GM23338 (cell line): ENCODE measurements at regions not wholly inside any gene's neighbourhood (a gene's known extent, or its start where the extent isn't known, plus 50 kb on each side); places are given as distances from the start of the nearest gene placed in this dataset.

ENCODE experiments used
- ATAC-seq: fragments of 200-7000 bp; cut with Tn5 transposase; 3 replicates; pipeline ENCODE4 v1.9.1; 2020
- DNase-seq: peaks from one replicate; pipeline ENCODE4 v3.0.0-alpha.2; 2015; ENCODE audit warnings: low spot score
- H2AFZ ChIP-seq: fragments of 200-600 bp; sonication (generic); 2 replicates; pipeline ENCODE4 v1.8.0; 2016; ENCODE audit warnings: antibody characterized with exemption, mild to moderate bottlenecking, moderate library complexity
- H3F3A ChIP-seq: fragments of 200-600 bp; sonication (generic); replicated peaks from 2 replicates; pipeline ENCODE4 v1.8.0; 2017; ENCODE audit warnings: antibody characterized with exemption, mixed run types, low read depth
- H3K27ac ChIP-seq: fragments of 200-600 bp; sonication (generic); 2 replicates; pipeline ENCODE4 v1.6.1; 2016; ENCODE audit warnings: low read depth
- H3K27me3 ChIP-seq: fragments of 200-600 bp; sonication (generic); 2 replicates; pipeline ENCODE4 v1.8.0; 2016; ENCODE audit warnings: mild to moderate bottlenecking, mixed run types, moderate library complexity; ENCODE audit not compliant: insufficient read depth
- H3K36me3 ChIP-seq: fragments of 200-600 bp; sonication (generic); 2 replicates; pipeline ENCODE4 v1.8.0; 2016; ENCODE audit warnings: mild to moderate bottlenecking; ENCODE audit not compliant: insufficient read depth
- H3K4me1 ChIP-seq: fragments of 200-600 bp; sonication (generic); 2 replicates; pipeline ENCODE4 v1.8.0; 2016; ENCODE audit warnings: mild to moderate bottlenecking, moderate library complexity; ENCODE audit not compliant: insufficient read depth
- H3K4me2 ChIP-seq: fragments of 200-600 bp; sonication (generic); 2 replicates; pipeline ENCODE4 v1.7.1; 2017; ENCODE audit warnings: mixed run types
- H3K4me3 ChIP-seq: fragments of 200-600 bp; sonication (generic); 2 replicates; pipeline ENCODE4 v1.6.1; 2016; ENCODE audit warnings: mixed run types
- H3K79me2 ChIP-seq: fragments of 200-600 bp; sonication (generic); replicated peaks from 2 replicates; pipeline ENCODE4 v1.8.0; 2017; ENCODE audit warnings: mild to moderate bottlenecking; ENCODE audit not compliant: insufficient read depth
- H3K9me2 ChIP-seq: fragments of 200-600 bp; sonication (generic); 2 replicates; pipeline ENCODE4 v1.8.0; 2017; ENCODE audit not compliant: insufficient read depth
- H4K20me1 ChIP-seq: fragments of 200-600 bp; sonication (generic); replicated peaks from 2 replicates; pipeline ENCODE4 v1.8.0; 2017; ENCODE audit warnings: mild to moderate bottlenecking; ENCODE audit not compliant: insufficient read depth
- H3K27ac Mint-ChIP-seq: 2 replicates; pipeline ENCODE4 v1.8.0; 2020; ENCODE audit warnings: inconsistent platforms, mild to moderate bottlenecking, moderate library complexity, mixed read lengths
- H3K27me3 Mint-ChIP-seq: 3 replicates; pipeline ENCODE4 v1.8.0; 2022; ENCODE audit warnings: low read depth, mild to moderate bottlenecking, moderate library complexity, mixed read lengths, inconsistent platforms; ENCODE audit not compliant: insufficient read depth, poor library complexity
- H3K36me3 Mint-ChIP-seq: 3 replicates; pipeline ENCODE4 v1.8.0; 2021; ENCODE audit warnings: low read depth, mild to moderate bottlenecking, inconsistent platforms, moderate library complexity, mixed read lengths
- H3K4me1 Mint-ChIP-seq: 3 replicates; pipeline ENCODE4 v1.8.0; 2020; ENCODE audit warnings: mild to moderate bottlenecking, inconsistent platforms, mixed read lengths
- H3K4me3 Mint-ChIP-seq: 3 replicates; pipeline ENCODE4 v1.8.0; 2021; ENCODE audit warnings: moderate library complexity, mild to moderate bottlenecking, inconsistent platforms, mixed read lengths
- H3K9me3 Mint-ChIP-seq: 3 replicates; pipeline ENCODE4 v1.8.0; 2020; ENCODE audit warnings: moderate library complexity, mild to moderate bottlenecking, inconsistent platforms, mixed read lengths
- CREB1 ChIP-seq: fragments of 250-450 bp; sonication (Bioruptor Pico); IDR thresholded peaks from 2 replicates; pipeline ENCODE4 v1.5.0; 2020; ENCODE audit warnings: low read depth, mild to moderate bottlenecking, moderate library complexity
- ETS1 ChIP-seq: IDR thresholded peaks from 2 replicates; pipeline ENCODE4 v1.6.1; 2016; ENCODE audit warnings: antibody characterized with exemption
- EZH2 ChIP-seq: fragments of 200-600 bp; sonication (generic); IDR thresholded peaks from one replicate; pipeline ENCODE4 v1.8.0; 2017; ENCODE audit warnings: antibody characterized with exemption, mild to moderate bottlenecking, low read depth; ENCODE audit not compliant: unreplicated experiment
- EZH2phosphoT487 ChIP-seq: fragments of 200-600 bp; sonication (generic); IDR thresholded peaks from one replicate; pipeline ENCODE4 v1.8.1; 2018; ENCODE audit warnings: antibody characterized with exemption; ENCODE audit not compliant: unreplicated experiment
- JUNB ChIP-seq: IDR thresholded peaks from one replicate; pipeline ENCODE4 v1.6.1; 2016; ENCODE audit warnings: antibody characterized with exemption; ENCODE audit not compliant: unreplicated experiment
- NANOG ChIP-seq: IDR thresholded peaks from 2 replicates; pipeline ENCODE4 v1.6.1; 2016; ENCODE audit warnings: antibody characterized with exemption, borderline replicate concordance
- POLR2AphosphoS5 ChIP-seq: IDR thresholded peaks from 2 replicates; pipeline ENCODE4 v1.6.1; 2016; ENCODE audit warnings: antibody characterized with exemption, low read depth
- REST ChIP-seq: IDR thresholded peaks from one replicate; pipeline ENCODE4 v1.6.1; 2018; ENCODE audit warnings: antibody characterized with exemption; ENCODE audit not compliant: unreplicated experiment
- STAT1 ChIP-seq: IDR thresholded peaks from one replicate; pipeline ENCODE4 v1.6.1; 2016; ENCODE audit warnings: antibody characterized with exemption; ENCODE audit not compliant: unreplicated experiment
- ZNF114 ChIP-seq: fragments of 250-450 bp; sonication (Bioruptor Pico); IDR thresholded peaks from 2 replicates; pipeline ENCODE4 v1.5.0; 2020; ENCODE audit warnings: mild to moderate bottlenecking, moderate library complexity
- ZNF331 ChIP-seq: fragments of 250-450 bp; sonication (Bioruptor Pico); IDR thresholded peaks from 2 replicates; pipeline ENCODE4 v1.5.0; 2020; ENCODE audit warnings: low read depth, mild to moderate bottlenecking, moderate library complexity
- TF ChIP-seq, protein P1 (sequence below), 2 experiments: fragments of 200-600 bp in 1 of 2; sonication (generic) in 1 of 2; conservative IDR thresholded peaks; 2 replicates each; pipeline versions ENCODE4 v1.5.1 to v1.6.1; 2016 to 2017; ENCODE audit warnings: antibody characterized with exemption in 2 of 2, low read depth in 2 of 2, mild to moderate bottlenecking in 2 of 2, moderate library complexity in 1 of 2
- TF ChIP-seq, protein P2 (sequence below): fragments of 250-450 bp; sonication (Bioruptor Pico); IDR thresholded peaks from 2 replicates; pipeline ENCODE4 v1.5.0; 2020; ENCODE audit warnings: mild to moderate bottlenecking, moderate library complexity

GRCh38 chr3:81197386-81197785, 564.1 kb downstream of the GBE1 start:
- H3K27ac Mint-ChIP-seq, result no peak overlapping the region
- H3K9me2 ChIP-seq, result no peaks in the 10 kb centered on the region
- no peak overlapping the region for H3K27ac ChIP-seq
- DNase-seq (no peak), ATAC-seq (no peak)
- H3K4me3 ChIP-seq, result no peak overlapping the region
- H3K27me3 Mint-ChIP-seq, result no peaks in the 10 kb centered on the region
- H3F3A ChIP-seq, result no peaks in the 10 kb centered on the region
- H3K36me3 ChIP-seq, result no peaks in the 10 kb centered on the region
- H3K79me2 ChIP-seq, result no peaks in the 10 kb centered on the region
- TF ChIP-seq POLR2AphosphoS5, result no peak
- no peak for TF ChIP-seq JUNB
- TF ChIP-seq REST, result no peak
- no peak for TF ChIP-seq EZH2
- no peak for TF ChIP-seq CREB1 (CRISPR knock-in tag)
- TF ChIP-seq ZNF331, result no peak
- TF ChIP-seq, protein P1, sequence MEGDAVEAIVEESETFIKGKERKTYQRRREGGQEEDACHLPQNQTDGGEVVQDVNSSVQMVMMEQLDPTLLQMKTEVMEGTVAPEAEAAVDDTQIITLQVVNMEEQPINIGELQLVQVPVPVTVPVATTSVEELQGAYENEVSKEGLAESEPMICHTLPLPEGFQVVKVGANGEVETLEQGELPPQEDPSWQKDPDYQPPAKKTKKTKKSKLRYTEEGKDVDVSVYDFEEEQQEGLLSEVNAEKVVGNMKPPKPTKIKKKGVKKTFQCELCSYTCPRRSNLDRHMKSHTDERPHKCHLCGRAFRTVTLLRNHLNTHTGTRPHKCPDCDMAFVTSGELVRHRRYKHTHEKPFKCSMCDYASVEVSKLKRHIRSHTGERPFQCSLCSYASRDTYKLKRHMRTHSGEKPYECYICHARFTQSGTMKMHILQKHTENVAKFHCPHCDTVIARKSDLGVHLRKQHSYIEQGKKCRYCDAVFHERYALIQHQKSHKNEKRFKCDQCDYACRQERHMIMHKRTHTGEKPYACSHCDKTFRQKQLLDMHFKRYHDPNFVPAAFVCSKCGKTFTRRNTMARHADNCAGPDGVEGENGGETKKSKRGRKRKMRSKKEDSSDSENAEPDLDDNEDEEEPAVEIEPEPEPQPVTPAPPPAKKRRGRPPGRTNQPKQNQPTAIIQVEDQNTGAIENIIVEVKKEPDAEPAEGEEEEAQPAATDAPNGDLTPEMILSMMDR (conservative IDR thresholded peaks at IDR 0.05; ENCODE audit: low read depth in 2 of 2), result no peak
- no peak for TF ChIP-seq ETS1
- TF ChIP-seq, protein P2, sequence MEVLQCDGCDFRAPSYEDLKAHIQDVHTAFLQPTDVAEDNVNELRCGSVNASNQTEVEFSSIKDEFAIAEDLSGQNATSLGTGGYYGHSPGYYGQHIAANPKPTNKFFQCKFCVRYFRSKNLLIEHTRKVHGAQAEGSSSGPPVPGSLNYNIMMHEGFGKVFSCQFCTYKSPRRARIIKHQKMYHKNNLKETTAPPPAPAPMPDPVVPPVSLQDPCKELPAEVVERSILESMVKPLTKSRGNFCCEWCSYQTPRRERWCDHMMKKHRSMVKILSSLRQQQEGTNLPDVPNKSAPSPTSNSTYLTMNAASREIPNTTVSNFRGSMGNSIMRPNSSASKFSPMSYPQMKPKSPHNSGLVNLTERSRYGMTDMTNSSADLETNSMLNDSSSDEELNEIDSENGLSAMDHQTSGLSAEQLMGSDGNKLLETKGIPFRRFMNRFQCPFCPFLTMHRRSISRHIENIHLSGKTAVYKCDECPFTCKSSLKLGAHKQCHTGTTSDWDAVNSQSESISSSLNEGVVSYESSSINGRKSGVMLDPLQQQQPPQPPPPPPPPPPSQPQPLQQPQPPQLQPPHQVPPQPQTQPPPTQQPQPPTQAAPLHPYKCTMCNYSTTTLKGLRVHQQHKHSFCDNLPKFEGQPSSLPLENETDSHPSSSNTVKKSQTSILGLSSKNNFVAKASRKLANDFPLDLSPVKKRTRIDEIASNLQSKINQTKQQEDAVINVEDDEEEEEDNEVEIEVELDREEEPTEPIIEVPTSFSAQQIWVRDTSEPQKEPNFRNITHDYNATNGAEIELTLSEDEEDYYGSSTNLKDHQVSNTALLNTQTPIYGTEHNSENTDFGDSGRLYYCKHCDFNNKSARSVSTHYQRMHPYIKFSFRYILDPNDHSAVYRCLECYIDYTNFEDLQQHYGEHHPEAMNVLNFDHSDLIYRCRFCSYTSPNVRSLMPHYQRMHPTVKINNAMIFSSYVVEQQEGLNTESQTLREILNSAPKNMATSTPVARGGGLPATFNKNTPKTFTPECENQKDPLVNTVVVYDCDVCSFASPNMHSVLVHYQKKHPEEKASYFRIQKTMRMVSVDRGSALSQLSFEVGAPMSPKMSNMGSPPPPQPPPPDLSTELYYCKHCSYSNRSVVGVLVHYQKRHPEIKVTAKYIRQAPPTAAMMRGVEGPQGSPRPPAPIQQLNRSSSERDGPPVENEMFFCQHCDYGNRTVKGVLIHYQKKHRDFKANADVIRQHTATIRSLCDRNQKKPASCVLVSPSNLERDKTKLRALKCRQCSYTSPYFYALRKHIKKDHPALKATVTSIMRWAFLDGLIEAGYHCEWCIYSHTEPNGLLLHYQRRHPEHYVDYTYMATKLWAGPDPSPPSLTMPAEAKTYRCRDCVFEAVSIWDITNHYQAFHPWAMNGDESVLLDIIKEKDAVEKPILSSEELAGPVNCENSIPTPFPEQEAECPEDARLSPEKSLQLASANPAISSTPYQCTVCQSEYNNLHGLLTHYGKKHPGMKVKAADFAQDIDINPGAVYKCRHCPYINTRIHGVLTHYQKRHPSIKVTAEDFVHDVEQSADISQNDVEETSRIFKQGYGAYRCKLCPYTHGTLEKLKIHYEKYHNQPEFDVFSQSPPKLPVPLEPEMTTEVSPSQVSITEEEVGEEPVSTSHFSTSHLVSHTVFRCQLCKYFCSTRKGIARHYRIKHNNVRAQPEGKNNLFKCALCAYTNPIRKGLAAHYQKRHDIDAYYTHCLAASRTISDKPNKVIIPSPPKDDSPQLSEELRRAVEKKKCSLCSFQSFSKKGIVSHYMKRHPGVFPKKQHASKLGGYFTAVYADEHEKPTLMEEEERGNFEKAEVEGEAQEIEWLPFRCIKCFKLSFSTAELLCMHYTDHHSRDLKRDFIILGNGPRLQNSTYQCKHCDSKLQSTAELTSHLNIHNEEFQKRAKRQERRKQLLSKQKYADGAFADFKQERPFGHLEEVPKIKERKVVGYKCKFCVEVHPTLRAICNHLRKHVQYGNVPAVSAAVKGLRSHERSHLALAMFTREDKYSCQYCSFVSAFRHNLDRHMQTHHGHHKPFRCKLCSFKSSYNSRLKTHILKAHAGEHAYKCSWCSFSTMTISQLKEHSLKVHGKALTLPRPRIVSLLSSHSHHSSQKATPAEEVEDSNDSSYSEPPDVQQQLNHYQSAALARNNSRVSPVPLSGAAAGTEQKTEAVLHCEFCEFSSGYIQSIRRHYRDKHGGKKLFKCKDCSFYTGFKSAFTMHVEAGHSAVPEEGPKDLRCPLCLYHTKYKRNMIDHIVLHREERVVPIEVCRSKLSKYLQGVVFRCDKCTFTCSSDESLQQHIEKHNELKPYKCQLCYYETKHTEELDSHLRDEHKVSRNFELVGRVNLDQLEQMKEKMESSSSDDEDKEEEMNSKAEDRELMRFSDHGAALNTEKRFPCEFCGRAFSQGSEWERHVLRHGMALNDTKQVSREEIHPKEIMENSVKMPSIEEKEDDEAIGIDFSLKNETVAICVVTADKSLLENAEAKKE, result no peak
- TF ChIP-seq STAT1, result no peak
- TF ChIP-seq EZH2phosphoT487, result no peak
- TF ChIP-seq NANOG, result no peak
- TF ChIP-seq ZNF114 (CRISPR knock-in tag), result no peak
- no peak overlapping the region for H2AFZ ChIP-seq
- no peaks in the 10 kb centered on the region for H4K20me1 ChIP-seq
- no peaks in the 10 kb centered on the region for H3K27me3 ChIP-seq
- H3K4me1 Mint-ChIP-seq, result peaks cover 11% of the 10 kb centered on the region
- no peak overlapping the region for H3K4me2 ChIP-seq
- H3K4me1 ChIP-seq, result no peaks in the 10 kb centered on the region
- no peaks in the 10 kb centered on the region; the same call in 2 of the 3 replicates for H3K9me3 Mint-ChIP-seq
- no peak overlapping the region for H3K4me3 Mint-ChIP-seq
- no peaks in the 10 kb centered on the region for H3K36me3 Mint-ChIP-seq
